Stimulated activated CD8-positive, alpha-beta memory T cell treated with anti-CD3 and anti-CD28 coated beads, Interleukin-15, amount 100 ng/mL, for 1 hour (primary cell): ENCODE measurements at regions not wholly inside any gene's neighbourhood (a gene's known extent, or its start where the extent isn't known, plus 50 kb on each side); places are given as distances from the start of the nearest gene placed in this dataset.
"Not testable (repeated sequence)": the region's sequence is repeated elsewhere in the genome, so short reads cannot be mapped to it uniquely, and the experiment has no call there.

Source experiments
- DNase-seq: peaks from one replicate; pipeline ENCODE4 v3.0.0-alpha.2; 2020; ENCODE audit warnings: low read depth

DNA sequence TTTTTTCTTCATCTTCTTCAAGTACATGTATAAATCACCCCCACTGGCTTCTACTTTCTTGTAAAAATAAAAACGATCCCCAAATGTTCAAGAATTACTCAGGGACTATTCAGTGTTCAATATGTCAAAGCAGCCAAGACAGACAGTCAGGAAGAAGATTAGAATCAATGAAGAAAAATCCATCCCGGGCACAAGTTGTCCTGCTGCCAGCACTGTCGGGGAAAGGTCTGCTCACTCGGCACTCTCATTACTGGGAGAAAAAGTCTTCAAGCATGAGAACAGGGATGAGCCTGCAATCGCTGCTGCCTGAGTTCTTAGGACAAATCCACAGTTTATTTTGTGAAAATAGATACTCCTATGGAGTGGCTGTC lies 482.8 kb upstream of the KLHL29 start:
- DNase-seq, result no peak

DNA sequence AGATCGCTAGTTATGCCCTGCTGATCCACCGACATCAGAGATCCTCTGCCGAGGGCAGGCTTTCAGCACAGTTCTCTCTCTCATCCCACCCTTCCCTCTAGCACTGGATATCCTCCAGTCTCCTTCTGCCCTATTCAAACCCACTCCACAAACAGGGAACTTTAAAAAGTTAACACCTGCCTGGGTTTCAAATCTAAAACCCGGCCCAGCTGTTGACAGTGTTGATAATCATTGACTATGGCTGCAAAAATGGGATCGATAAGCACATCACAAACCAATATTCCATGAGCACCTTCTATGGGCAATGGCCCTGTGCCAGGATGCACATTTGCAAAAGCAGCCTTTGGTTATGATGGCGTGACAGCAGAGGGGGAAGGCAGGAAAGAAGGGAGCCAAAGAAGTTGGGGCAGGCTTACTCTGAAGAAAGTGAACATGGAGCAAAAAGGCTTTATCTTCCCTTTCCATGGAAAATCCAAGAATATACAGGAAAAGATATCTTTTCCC lies 482.3 kb upstream of the KLHL29 start:
- no peak for DNase-seq

DNA sequence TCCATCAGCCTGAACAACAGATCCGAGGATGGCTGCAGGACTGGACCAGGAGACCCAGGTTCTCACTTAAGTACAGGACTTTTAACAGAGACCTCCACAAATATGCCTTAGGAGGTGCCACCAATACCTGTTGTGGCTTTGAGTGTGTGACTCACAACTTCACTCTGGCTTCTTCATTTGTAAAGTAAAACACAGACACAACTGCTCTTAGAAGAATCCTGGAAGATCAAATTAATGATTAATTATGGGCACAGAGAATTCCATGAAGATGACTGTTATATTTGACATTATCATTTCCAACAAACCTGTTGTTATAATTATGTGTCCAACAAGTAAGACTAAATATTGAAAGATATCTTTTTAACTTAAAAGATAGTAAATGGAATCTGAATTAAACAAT lies 481.4 kb upstream of the KLHL29 start:
- DNase-seq, result no peak

DNA sequence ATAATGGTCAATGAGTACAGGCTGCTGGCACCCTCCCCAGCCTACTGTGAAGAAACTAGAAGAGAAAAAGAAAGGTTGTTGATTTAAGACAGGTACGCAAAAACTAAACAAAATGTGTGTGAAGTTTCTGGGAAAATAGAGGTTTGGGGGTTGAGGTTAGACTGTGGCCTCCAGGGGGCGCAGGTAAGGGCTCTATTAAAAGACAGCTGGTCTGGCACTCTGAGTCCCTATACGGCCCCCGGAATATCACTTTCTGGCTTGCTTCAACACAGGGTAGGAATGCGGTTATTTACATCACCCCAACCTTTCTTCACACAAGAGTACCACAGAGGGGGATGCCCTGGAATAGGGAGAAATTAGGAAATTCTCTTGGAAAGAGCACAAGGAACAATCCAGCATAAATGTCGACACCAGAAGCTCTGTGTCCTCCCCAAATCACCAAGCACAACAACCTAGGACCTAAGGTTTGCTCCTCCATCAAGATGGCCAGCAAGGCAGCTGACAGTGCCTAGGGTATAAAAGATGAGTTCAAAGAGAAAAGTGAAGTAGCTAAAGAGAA lies 480.8 kb upstream of the KLHL29 start:
- no peak for DNase-seq

DNA sequence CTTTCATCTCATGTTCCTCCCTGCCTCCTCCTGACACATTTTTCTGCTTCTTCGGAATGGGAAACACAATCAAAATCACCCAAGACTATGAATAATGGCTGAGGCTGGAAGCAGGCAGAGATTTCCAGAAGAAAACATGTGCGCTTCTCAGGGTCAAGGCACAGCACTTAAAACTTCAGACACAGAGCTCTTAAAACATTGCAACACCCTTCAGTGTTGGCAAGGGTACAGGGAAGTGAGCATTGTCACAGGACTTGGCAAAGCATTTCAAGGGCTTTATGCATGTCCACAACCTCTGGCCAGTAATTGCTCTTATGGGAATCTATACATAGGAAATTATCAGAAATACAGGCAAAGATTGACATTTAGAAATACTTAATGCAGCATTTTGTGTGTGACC lies 477.6 kb upstream of the KLHL29 start:
- no peak for DNase-seq

DNA sequence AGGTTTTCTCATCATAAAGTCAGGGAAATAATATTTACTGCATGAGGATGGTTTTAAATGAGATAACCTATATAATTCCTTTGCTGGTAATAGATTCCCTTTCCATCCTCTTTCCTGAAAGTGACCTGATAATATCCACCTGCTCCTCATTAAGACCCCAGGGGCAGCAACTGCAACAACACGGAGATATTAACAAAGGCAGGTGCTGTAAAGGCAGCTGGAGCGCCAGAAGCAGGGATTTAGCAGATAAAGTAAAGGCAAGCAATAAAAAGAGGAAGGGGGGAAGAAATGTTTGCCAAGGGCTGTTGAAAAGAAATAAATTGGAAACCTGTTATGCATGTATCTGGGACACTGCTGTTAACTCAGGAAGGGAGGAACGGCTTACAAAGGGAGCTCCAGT lies 472.6 kb upstream of the KLHL29 start:
- DNase-seq, result no peak

DNA sequence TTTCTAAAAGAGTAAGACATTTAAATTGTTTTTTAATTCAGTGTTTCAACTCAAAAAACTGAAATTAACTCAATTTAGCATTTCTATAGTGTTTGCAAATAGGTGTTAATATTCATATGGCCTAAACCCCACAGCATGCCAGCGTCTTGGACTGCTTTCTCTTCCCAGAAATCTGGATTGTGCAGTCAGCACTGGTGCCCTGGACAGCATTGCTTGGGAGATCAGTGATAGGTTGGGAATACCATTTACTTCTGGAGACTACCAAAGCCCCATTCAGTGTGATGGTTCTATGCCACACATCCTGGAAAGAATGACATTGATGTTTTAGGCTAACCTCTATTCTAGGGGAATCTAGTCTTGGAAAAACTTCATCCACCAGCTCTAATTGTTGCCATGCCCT lies 455.0 kb upstream of the KLHL29 start:
- no peak for DNase-seq

DNA sequence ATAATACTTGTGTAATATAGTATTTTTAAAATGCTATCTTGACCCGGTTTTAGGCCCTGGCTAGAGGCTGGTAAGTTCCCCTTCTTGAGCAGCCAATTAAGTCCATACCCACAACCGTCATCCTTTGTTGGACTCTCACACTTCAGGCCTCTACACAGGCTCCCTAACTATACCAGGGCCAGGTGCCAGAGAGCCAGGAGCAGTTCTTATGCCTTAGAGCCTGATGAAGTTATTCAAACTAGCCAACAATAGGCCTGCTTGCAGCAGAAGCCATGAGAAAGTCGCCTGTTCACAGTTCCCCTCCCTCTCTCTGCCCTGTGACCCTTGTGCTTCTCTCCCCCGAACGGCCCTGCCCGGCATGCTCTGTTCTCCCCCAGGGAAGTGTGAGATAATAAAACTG lies 454.2 kb upstream of the KLHL29 start:
- no peak for DNase-seq

DNA sequence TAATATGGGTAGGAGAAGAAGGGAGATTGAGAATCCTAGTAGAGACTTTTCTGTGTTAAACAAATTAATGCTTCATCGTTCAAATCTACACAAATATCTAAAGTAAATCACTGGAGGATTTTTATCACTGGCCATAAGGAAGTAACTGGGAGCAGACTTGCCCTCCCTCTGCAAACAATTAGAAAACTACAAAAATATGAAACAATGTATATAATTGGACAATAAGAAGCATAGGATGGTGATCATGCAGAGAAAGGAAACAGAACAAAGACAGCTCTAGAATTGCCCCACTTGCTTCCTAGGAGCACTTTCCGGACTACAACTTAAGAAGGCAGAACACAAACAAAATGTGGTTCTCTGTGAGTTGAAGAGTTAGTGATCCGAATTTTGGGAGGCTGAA lies 452.7 kb upstream of the KLHL29 start:
- no peak for DNase-seq

DNA sequence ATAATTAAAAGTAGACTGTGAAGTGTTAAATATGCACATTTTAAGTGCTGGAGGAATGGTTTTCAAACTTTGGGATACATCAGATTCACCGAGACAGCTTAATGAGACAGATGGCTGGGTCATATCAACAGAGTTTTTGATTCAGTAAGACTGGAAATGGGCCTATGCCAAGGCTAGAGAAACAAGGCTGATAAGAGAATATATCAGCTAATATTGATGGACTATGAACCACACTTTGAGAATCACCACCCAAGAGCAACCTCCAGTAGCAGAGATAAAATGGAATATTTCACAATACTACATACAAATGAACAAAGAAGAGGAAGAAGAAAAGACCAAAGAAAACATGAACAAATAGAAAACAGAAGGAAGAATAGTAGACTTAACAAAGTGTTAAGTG lies 450.2 kb upstream of the KLHL29 start:
- no peak for DNase-seq

DNA sequence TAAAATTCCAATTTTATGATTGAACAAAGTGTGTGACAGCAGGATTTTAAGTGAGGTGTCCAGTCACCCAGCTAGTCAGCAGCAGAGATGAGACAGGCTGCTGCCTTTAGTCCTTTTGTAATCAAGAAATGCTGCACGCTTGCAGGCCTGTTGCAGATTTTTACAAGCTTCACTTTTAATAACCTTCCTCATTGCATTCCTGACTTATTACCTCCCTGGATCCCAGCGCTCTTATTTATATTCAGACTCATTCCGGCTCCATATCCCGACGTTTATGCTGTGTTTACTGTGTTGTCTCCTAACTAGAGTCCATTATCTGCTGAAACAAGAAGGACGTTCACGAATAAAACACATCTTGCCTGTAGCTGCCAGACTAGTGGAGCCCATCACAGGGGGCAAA lies 442.5 kb upstream of the KLHL29 start:
- no peak for DNase-seq

DNA sequence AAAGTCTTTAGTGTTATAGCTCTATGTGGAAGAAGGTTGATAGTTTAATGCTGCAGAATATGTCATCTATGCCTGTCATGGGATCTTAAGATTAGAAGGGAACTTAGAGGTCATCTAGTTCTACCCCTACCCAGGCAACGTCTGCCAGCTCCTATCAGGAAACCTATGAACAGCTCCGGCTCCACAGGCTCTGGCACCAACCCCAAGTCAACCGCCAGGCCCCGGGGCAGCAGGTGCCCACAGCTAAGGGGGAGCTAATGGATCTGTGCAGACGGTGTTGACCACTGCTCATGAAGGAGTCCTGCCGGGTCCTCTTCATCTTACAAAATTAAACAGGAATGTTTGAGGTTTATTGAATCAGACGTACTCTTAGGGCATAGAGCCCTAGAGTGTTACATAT lies 440.8 kb upstream of the KLHL29 start:
- DNase-seq, result no peak

DNA sequence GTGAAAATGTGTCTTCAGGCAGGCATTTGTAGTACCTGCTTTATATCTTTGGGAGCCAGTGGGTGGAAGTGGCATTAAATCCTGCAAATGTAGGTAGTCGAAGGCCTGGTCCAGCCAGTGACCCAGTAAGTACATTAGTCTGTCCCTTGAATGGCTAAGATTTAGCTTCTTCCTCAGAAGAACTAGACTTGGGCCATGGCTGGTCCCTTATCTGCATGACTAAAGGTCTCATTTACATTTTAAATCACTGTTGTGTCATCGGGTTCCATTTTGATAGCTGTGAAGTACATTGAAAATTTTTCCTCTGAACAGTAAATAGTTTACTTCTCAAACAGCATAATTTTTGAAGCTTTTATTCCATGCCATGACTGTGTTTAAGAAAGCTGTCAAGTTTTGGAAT lies 438.4 kb upstream of the KLHL29 start:
- DNase-seq, result no peak

DNA sequence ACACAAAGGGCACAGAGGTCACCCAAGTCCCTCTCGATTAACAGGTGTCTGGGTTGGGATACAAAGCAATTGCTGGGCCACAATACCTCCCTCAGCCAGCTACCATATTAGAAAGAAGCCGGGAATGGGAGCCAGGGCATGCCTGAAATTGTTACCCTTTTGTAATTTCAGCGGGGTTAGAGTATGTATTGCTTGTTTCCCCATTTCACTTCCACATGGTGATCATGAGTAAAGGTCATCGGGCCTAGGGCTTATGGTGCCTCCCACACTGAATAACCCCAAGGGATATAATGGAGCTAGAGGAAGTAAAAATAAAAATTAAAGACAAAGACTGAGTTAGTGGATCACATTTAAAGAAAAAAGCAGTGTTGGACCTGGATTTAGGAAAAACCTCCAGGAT lies 437.2 kb upstream of the KLHL29 start:
- no peak for DNase-seq

DNA sequence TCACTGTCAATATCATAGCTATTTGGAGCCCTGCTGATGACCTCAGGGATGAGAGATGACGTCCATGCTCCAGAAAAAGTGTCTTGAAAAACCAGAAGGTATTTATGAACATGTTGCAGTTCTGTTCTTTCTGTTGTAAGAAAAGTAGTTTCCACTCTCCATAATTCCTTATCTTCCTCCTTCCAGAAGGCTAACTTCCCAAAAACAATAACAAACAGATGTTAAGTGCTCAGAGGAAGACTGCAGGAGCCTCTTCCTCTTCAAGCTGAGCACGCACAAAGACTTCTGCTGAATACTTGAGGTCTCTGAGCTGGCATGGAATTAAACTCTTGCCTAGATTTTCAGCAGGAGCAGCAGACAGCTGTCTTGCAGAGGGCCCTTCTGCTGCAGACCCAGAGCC lies 434.5 kb upstream of the KLHL29 start:
- DNase-seq, result no peak

DNA sequence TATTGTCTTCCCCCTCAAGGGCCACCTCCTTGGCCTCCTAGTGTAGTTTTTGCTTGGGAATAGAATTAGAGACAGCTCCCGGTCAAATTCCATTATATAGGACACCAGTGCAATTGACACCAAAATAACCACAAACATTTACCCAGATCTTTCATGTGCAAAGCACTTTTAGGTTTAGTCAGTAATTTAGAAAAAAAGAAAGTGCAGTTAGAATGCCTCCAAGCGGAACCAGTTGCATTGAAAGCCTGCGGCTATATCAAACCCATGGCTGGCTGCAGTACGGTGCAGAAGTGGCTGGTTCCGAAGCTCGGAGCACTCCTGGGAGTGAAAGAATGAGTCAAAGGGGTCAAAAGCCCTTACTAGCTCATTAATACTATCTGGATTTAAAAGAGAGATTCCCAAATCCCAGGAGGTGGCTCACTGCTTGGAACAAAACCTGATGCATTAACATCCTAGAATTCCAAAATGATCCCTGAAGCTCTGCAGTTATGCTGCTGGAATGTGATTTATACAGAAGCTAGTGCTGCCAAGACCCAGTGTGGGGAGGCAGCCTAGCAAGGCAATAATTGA lies 432.2 kb upstream of the KLHL29 start:
- no peak for DNase-seq

DNA sequence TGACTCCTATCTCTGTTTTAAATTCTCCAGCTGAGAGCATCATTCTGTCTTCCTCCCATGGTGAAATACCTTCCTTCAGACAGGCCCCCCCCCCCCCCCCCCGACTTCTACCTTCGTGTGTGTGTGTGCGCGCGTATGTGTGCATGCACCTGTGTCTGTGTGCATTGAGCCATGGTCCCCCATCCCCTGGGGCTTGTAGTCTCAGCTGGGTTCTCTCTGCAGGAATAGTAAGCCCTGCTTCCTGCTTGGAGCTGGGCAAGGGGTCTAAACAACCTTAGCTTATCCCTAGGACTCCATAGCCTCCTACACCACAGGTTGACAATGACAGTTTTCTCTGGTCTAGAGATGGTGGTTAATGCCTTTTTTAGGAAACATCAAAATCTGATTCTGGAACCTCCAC lies 427.5 kb upstream of the KLHL29 start:
- no peak for DNase-seq

DNA sequence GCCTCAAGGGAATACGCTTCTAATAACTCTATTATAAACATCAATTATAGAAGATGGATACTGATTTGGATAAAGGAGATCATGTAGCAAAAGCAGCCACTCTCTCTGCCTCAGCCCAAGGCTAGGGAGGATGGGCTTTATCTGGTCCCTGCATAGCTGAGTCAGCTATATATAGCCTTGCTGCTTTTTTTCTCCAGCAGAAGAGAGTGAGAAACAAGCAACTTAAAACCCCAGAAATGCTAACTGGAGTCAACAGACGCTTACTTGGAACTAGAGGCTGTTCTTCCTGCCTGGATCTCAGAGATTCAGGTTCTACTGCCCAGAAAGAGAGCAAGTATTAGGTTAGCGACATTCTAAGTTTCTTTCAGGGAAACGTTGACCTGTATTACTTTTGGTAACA lies 426.7 kb upstream of the KLHL29 start:
- no peak for DNase-seq

DNA sequence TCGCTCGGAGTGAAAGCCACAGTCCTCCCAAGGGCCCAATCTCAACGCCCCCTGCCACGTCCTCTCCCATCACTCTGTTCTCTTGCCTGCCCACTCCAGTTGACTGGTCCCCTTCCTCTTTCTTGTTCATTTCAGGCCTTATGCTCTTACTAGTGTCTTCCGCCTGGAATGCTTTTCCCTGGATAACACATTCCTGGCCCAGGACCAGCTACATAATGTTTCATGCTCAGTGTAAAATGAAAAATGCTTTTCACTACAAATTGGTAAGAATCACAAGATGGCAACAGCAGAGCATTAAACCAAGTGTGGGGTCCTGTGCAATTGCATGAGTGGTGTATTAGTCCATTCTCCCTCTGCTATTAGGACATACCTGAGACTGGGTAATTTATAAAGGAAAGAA lies 417.2 kb upstream of the KLHL29 start:
- DNase-seq, result no peak

DNA sequence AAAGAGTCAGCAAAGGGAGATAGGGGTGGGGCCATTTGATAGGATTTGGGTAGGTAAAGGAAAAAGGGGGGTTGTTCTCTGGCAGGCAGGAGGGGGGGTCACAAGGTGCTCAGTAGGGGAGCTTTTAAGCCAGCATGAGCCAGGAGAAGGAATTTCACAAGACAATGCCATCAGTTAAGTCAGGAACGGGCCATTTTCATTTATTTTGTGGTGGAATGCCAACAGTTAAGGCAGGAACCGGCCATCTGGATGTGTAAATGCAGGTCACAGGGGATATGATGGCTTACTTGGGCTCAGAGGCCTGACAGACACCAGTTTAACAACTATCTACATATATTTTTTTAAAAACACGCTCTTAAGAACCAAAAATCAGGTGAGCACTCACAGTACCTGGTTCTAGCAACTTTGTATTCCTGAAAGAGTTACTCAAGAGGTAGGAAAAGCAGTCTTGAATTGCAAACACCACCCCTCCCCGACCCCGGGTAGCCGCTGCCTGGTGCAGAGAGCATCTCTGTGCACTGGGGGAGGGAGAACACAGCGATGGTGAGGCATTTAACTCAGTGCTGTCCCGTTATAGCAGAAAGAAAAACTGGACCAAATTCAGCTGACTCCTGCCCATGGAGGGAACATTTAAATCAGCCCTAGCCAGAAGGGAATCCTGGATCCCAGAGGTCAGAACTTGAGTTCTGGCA lies 414.5 kb upstream of the KLHL29 start:
- DNase-seq, result no peak

DNA sequence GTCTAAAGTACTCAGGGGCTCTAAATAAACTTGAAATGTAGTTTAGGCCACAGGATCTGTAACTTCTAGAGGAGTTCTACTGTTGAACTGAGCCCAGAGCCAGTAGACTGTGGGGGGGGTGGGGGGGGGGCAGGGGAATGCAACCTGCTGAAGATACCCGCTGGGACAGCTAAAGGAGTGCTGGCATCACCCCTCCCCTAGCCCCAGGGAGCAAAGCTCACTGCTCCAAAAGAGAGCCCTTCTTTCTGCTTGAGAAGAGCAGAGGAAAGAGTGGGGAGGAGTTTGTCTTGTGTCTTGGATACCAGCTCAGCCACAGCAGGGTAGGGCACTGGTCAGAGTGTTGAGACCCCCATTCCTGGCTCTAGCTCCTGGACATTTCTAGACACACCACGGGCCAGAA lies 414.0 kb upstream of the KLHL29 start:
- DNase-seq, result no peak

DNA sequence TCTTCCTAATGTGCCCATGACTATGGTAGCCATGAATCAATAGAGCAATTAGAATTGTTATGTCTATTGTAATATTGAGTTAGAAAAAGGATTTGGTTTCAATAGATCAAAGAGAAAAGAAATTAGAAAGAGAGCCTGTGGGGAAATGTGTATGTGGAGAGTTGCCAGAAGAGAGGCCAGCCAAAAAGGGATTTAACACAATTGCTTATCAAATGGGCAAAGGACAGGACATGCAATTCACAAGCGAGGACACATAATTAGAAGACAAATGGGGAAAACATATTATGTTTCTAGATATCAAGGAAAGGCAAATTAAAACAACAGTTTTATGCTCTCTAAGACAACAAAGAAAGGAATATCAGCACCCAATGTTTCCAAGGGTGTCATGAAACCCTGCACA lies 403.2 kb upstream of the KLHL29 start:
- DNase-seq, result no peak

DNA sequence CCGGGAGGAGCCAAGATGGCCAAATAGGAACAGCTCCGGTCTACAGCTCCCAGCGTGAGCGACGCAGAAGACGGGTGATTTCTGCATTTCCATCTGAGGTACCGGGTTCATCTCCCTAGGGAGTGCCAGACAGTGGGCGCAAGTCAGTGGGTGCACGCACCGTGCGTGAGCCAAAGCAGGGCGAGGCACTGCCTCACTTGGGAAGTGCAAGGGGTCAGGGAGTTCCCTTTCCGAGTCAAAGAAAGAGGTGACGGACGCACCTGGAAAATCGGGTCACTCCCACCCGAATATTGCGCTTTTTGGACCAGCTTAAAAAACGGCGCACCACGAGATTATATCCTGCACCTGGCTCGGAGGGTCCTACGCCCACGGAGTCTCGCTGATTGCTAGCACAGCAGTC lies 400.8 kb upstream of the KLHL29 start:
- not testable (repeated sequence) for DNase-seq

DNA sequence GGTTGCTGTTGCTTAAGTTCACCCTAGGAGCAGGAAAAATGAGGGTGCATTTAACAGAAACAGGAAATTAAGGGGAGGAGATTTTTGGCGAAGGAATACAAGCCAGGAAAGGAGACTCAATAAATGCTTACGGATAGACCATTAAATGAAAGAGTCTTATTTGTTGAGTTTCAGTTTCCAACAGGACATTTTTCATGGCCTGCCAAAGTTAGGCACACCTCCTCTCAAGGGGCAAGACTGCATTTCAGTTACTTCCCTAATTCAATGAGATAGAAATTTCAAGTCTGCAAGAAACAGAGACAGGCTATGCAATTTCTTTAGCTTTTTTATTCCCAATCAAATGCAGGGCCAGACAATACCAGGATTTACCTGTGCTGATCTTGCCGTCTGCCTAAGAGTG lies 394.7 kb upstream of the KLHL29 start:
- no peak for DNase-seq
